GM12878 (cell line): ENCODE measurements at regions not wholly inside any gene's neighbourhood (a gene's known extent, or its start where the extent isn't known, plus 50 kb on each side); places are given as distances from the start of the nearest gene placed in this dataset.

Experiments used
- ATAC-seq: fragments of 200-7000 bp; cut with Tn5 transposase; 3 replicates; pipeline ENCODE4 v1.9.1; 2020; ENCODE audit warnings: mild to moderate bottlenecking, moderate library complexity
- BruUV-seq: library from RNA; stranded (reverse); fragments of 400-500 nt; replicated peaks from 2 replicates; lab custom pipeline; 2021; lab: Mats Ljungman, UMichigan
- CTCF ChIA-PET: fragments of 300-600 bp; sonication (Branson Sonifier 250); formaldehyde crosslinking; extraction: SDS; loops from one replicate; lab custom pipeline; 2021; ENCODE audit warnings: inconsistent platforms; lab: Yijun Ruan, JAX
- POLR2A ChIA-PET: fragments of 350-600 bp; formaldehyde crosslinking; extraction: SDS; loops from one replicate; lab custom pipeline; 2021; ENCODE audit warnings: inconsistent platforms; lab: Charles Lee
- RAD21 ChIA-PET: fragments of 300-600 bp; sonication (Branson Sonifier 250); formaldehyde crosslinking; loops from one replicate; lab custom pipeline; 2023; ENCODE audit warnings: antibody characterized with exemption; ENCODE audit not compliant: unreplicated experiment; lab: Charles Lee
- SMC1A ChIA-PET: fragments of 300-600 bp; sonication (Branson Sonifier 250); formaldehyde crosslinking; loops from one replicate; lab custom pipeline; 2023; ENCODE audit not compliant: unreplicated experiment, uncharacterized antibody; lab: Charles Lee
- DNase-seq: peaks from one replicate; pipeline ENCODE4 v3.0.0-alpha.2; 2011; ENCODE audit warnings: low read depth, low spot score
- FAIRE-seq: peaks from 3 replicates; lab custom pipeline; 2011; peaks lifted over from hg19 to GRCh38; lab: Jason Lieb, UNC
- H2AFZ ChIP-seq: 2 replicates; pipeline ENCODE4 v1.6.0; 2011; ENCODE audit warnings: low read depth, low read length, control low read depth; ENCODE audit not compliant: control insufficient read depth
- H3K27ac ChIP-seq: 2 replicates; pipeline ENCODE4 v1.5.1; 2011; ENCODE audit warnings: control low read depth; ENCODE audit not compliant: control insufficient read depth, insufficient read depth
- H3K27me3 ChIP-seq, 2 experiments: replicated peaks in 1 of 2; 2 replicates each; pipeline versions ENCODE4 v1.6.0 to v1.6.1; 2011; ENCODE audit warnings: low read length in 1 of 2; ENCODE audit not compliant: control insufficient read depth in 2 of 2, insufficient read depth in 2 of 2
- H3K36me3 ChIP-seq, 2 experiments: 2 replicates each; pipeline ENCODE4 v1.5.1; 2011; ENCODE audit warnings: low read length in 1 of 2; ENCODE audit not compliant: control insufficient read depth in 2 of 2, insufficient read depth in 2 of 2
- H3K4me1 ChIP-seq: 2 replicates; pipeline ENCODE4 v1.6.1; 2011; ENCODE audit warnings: mild to moderate bottlenecking, low read length, moderate library complexity, mixed read lengths; ENCODE audit not compliant: control insufficient read depth, insufficient read depth
- H3K4me2 ChIP-seq: 2 replicates; pipeline ENCODE4 v1.6.0; 2011; ENCODE audit warnings: control low read depth; ENCODE audit not compliant: control insufficient read depth, insufficient read depth
- H3K4me3 ChIP-seq: fragments of 200-600 bp; sonication (generic); 2 replicates; pipeline ENCODE4 v1.5.1; 2016
- H3K79me2 ChIP-seq: 2 replicates; pipeline ENCODE4 v1.6.0; 2011; ENCODE audit warnings: low read length; ENCODE audit not compliant: control insufficient read depth, insufficient read depth
- H3K9ac ChIP-seq: 2 replicates; pipeline ENCODE4 v1.8.0; 2011; ENCODE audit warnings: low read length, control low read depth, mixed read lengths; ENCODE audit not compliant: control insufficient read depth, insufficient read depth
- H3K9me3 ChIP-seq: replicated peaks from 3 replicates; pipeline ENCODE4 v1.5.1; 2011; ENCODE audit warnings: mild to moderate bottlenecking, low read length; ENCODE audit not compliant: control insufficient read depth, insufficient read depth
- H4K20me1 ChIP-seq: 2 replicates; pipeline ENCODE4 v1.6.0; 2011; ENCODE audit not compliant: control insufficient read depth, insufficient read depth
- CBFB ChIP-seq: IDR thresholded peaks from 2 replicates; pipeline ENCODE4 v1.6.1; 2016; ENCODE audit warnings: antibody characterized with exemption, low read depth
- GABPA ChIP-seq: IDR thresholded peaks from 2 replicates; pipeline ENCODE4 v1.6.1; 2014; ENCODE audit warnings: antibody characterized with exemption, low read depth, mild to moderate bottlenecking, inconsistent platforms
- HDGF ChIP-seq: fragments of 450-650 bp; IDR thresholded peaks from 2 replicates; pipeline ENCODE4 v1.6.1; 2016; ENCODE audit warnings: antibody characterized with exemption
- NFYB ChIP-seq: IDR thresholded peaks from 2 replicates; pipeline ENCODE4 v1.6.1; 2011; ENCODE audit warnings: low read depth, mild to moderate bottlenecking, low read length, improper control_type of control experiment, moderate library complexity; ENCODE audit not compliant: insufficient read depth
- POLR2A ChIP-seq: IDR thresholded peaks from 2 replicates; pipeline ENCODE4 v1.6.1; 2011; ENCODE audit warnings: low read depth, mild to moderate bottlenecking, low read length
- POLR2AphosphoS2 ChIP-seq: IDR thresholded peaks from 2 replicates; pipeline ENCODE4 v1.6.1; 2011; ENCODE audit warnings: low read depth, mild to moderate bottlenecking, low read length, improper control_type of control experiment, moderate library complexity
- RUNX3 ChIP-seq: IDR thresholded peaks from 2 replicates; pipeline ENCODE4 v1.6.1; 2012; ENCODE audit warnings: low read length, inconsistent platforms
- WRNIP1 ChIP-seq: IDR thresholded peaks from 2 replicates; pipeline ENCODE4 v1.6.1; 2011; ENCODE audit warnings: low read depth, low read length, improper control_type of control experiment, borderline replicate concordance
- ZNF622 ChIP-seq: fragments of 450-650 bp; IDR thresholded peaks from 2 replicates; pipeline ENCODE4 v1.6.1; 2017; ENCODE audit warnings: mild to moderate bottlenecking, inconsistent platforms
- WGBS: methylation state at CpG from one replicate; pipeline ENCODE4 v1.1.6; 2016; ENCODE audit warnings: low lambda C conversion rate; ENCODE audit not compliant: insufficient replicate concordance, insufficient coverage; ENCODE audit errors: missing lambda C conversion rate; 5-methylcytosine and 5-hydroxymethylcytosine counted together
- in situ Hi-C: fragments of 300-500 bp; cut with MboI; formaldehyde crosslinking; loops from 9 replicates; pipeline ENCODE4 v1.14.3; 2018; ENCODE audit warnings: mixed read lengths
- intact Hi-C: fragments of 100-400 bp; cut with micrococcal nuclease; formaldehyde crosslinking; loops from one replicate; pipeline ENCODE4 v1.14.2; 2022; ENCODE audit not compliant: unreplicated experiment
- TF ChIP-seq, protein P1 (sequence below): IDR thresholded peaks from 2 replicates; pipeline ENCODE4 v1.6.1; 2012; ENCODE audit warnings: low read depth, low read length, improper control_type of control experiment
- TF ChIP-seq, protein P2 (sequence below): IDR thresholded peaks from 2 replicates; pipeline ENCODE4 v1.6.1; 2012; ENCODE audit warnings: low read depth, low read length, improper control_type of control experiment

DNA sequence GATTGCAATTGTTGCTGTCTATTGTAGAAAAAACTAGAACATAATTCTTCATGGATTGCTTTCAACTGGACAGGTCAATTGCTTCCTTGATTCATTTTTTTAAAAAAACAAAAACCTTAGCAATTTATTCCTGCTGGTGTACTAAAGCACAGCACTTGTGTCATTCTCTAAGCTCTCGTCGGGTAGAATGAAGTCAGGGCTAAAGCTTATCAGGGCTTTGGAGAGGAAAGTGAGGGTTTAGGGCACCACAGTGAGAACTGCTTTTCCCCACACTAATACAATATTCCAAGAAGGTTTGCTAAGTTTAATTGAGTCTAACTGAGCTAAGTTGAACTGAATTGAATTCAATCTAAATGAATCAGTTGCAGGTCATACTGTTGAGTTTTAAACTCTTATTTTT lies 76.4 kb upstream of the TLR3 start (continued):
- TF ChIP-seq, protein P1, sequence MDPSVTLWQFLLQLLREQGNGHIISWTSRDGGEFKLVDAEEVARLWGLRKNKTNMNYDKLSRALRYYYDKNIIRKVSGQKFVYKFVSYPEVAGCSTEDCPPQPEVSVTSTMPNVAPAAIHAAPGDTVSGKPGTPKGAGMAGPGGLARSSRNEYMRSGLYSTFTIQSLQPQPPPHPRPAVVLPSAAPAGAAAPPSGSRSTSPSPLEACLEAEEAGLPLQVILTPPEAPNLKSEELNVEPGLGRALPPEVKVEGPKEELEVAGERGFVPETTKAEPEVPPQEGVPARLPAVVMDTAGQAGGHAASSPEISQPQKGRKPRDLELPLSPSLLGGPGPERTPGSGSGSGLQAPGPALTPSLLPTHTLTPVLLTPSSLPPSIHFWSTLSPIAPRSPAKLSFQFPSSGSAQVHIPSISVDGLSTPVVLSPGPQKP, result no peak
- TF ChIP-seq POLR2AphosphoS2, result no peak
- no peak for TF ChIP-seq ZNF622
- no peak for TF ChIP-seq CBFB

GRCh38 chr4:185993328-185993973 lies 75.5 kb upstream of the TLR3 start:
- RAD21 ChIA-PET, result no interaction called here
- H3K79me2 ChIP-seq, result no peaks in the 10 kb centered on the region
- 35% methylated on average over 6 of the region's 6 CpGs for WGBS
- TF ChIP-seq WRNIP1, result no peak
- TF ChIP-seq NFYB, result no peak
- no peak for TF ChIP-seq RUNX3
- no peak for TF ChIP-seq GABPA
- TF ChIP-seq HDGF, result no peak
- TF ChIP-seq, protein P2, sequence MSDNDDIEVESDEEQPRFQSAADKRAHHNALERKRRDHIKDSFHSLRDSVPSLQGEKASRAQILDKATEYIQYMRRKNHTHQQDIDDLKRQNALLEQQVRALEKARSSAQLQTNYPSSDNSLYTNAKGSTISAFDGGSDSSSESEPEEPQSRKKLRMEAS, result no peak
- TF ChIP-seq POLR2A, result no peak
- intact Hi-C loops (no loop called here), in situ Hi-C loops (no loop called here)
- DNase-seq (no peak), ATAC-seq (no peak), FAIRE-seq (no peak)
- no peak overlapping the region for H3K27ac ChIP-seq
- no peak overlapping the region for H2AFZ ChIP-seq
- H3K4me2 ChIP-seq, result no peak overlapping the region
- H3K9ac ChIP-seq, result no peak overlapping the region
- SMC1A ChIA-PET, result no interaction called here
- H3K9me3 ChIP-seq, result no peaks in the 10 kb centered on the region
- no peaks in the 10 kb centered on the region for H3K36me3 ChIP-seq
- no peak overlapping the region for H3K4me3 ChIP-seq
- CTCF ChIA-PET, result no interaction called here
- no peaks in the 10 kb centered on the region for H3K4me1 ChIP-seq
- no peaks in the 10 kb centered on the region for H3K27me3 ChIP-seq
- POLR2A ChIA-PET, result interaction anchor here (0.6 kb wide), 1 partner anchor 18 kb away, joined by 3 read pairs; no protein-coding TSS in a partner anchor
- no peaks in the 10 kb centered on the region for H4K20me1 ChIP-seq
- BruUV-seq, result no TSS peak
